ENCODE measurements at regions not wholly inside any gene's neighbourhood (a gene's known extent, or its start where the extent isn't known, plus 50 kb on each side); places are given as distances from the start of the nearest gene placed in this dataset.
"Not testable (repeated sequence)": the region's sequence is repeated elsewhere in the genome, so short reads cannot be mapped to it uniquely, and the experiment has no call there.

- not testable (repeated sequence) for H3K27me3 ChIP-seq (ENCODE audit: insufficient read depth, low read length); H3K4me3 ChIP-seq (ENCODE audit: low read depth, low read length); H3K36me3 ChIP-seq (ENCODE audit: insufficient read depth, low read length); H2AFZ ChIP-seq (ENCODE audit: low read length, unreplicated experiment); H3K27ac ChIP-seq (ENCODE audit: low read depth, low read length); H3K4me1 ChIP-seq (ENCODE audit: control insufficient read depth, insufficient read depth, low read length, unreplicated experiment); H3K79me2 ChIP-seq (ENCODE audit: control insufficient read depth, insufficient read depth, low read length, unreplicated experiment)
Observed at GRCh38 chr5:102635399-102635798, 119.7 kb upstream of the PAM start.

GRCh38 chr5:102638316-102638715 is 116.8 kb upstream of the PAM start:
- Histone ChIP-seq H3K4me1 (ENCODE audit: control insufficient read depth, insufficient read depth, low read length, unreplicated experiment) (peaks cover 6% of the 10 kb centered on the region), H3K79me2 (ENCODE audit: control insufficient read depth, insufficient read depth, low read length, unreplicated experiment) (no peaks in the 10 kb centered on the region), H3K36me3 (ENCODE audit: insufficient read depth, low read length) (no peaks in the 10 kb centered on the region), H3K4me3 (ENCODE audit: low read depth, low read length) (no peak overlapping the region), H3K27me3 (ENCODE audit: insufficient read depth, low read length) (no peaks in the 10 kb centered on the region), H2AFZ (ENCODE audit: low read length, unreplicated experiment) (no peak overlapping the region), H3K27ac (ENCODE audit: low read depth, low read length) (no peak overlapping the region)

GRCh38 chr5:102638912-102639652 is 116.0 kb upstream of the PAM start:
- Histone ChIP-seq H3K4me3 (ENCODE audit: low read depth, low read length) (no peak overlapping the region), H3K27me3 (ENCODE audit: insufficient read depth, low read length) (no peaks in the 10 kb centered on the region), H2AFZ (ENCODE audit: low read length, unreplicated experiment) (no peak overlapping the region), H3K36me3 (ENCODE audit: insufficient read depth, low read length) (no peaks in the 10 kb centered on the region), H3K27ac (ENCODE audit: low read depth, low read length) (no peak overlapping the region), H3K79me2 (ENCODE audit: control insufficient read depth, insufficient read depth, low read length, unreplicated experiment) (no peaks in the 10 kb centered on the region), H3K4me1 (ENCODE audit: control insufficient read depth, insufficient read depth, low read length, unreplicated experiment) (peaks cover 6% of the 10 kb centered on the region)

GRCh38 chr5:102649731-102650130 is 105.4 kb upstream of the PAM start:
- Histone ChIP-seq H2AFZ (ENCODE audit: low read length, unreplicated experiment) (no peak overlapping the region), H3K27me3 (ENCODE audit: insufficient read depth, low read length) (no peaks in the 10 kb centered on the region), H3K36me3 (ENCODE audit: insufficient read depth, low read length) (no peaks in the 10 kb centered on the region), H3K79me2 (ENCODE audit: control insufficient read depth, insufficient read depth, low read length, unreplicated experiment) (no peaks in the 10 kb centered on the region), H3K27ac (ENCODE audit: low read depth, low read length) (no peak overlapping the region), H3K4me3 (ENCODE audit: low read depth, low read length) (no peak overlapping the region), H3K4me1 (ENCODE audit: control insufficient read depth, insufficient read depth, low read length, unreplicated experiment) (peaks cover 4% of the 10 kb centered on the region)

GRCh38 chr5:102651466-102651865 is 103.6 kb upstream of the PAM start:
- Histone ChIP-seq H3K4me1 (ENCODE audit: control insufficient read depth, insufficient read depth, low read length, unreplicated experiment) (peaks cover 4% of the 10 kb centered on the region), H3K4me3 (ENCODE audit: low read depth, low read length) (no peak overlapping the region), H2AFZ (ENCODE audit: low read length, unreplicated experiment) (no peak overlapping the region), H3K36me3 (ENCODE audit: insufficient read depth, low read length) (no peaks in the 10 kb centered on the region), H3K27me3 (ENCODE audit: insufficient read depth, low read length) (no peaks in the 10 kb centered on the region), H3K27ac (ENCODE audit: low read depth, low read length) (no peak overlapping the region), H3K79me2 (ENCODE audit: control insufficient read depth, insufficient read depth, low read length, unreplicated experiment) (no peaks in the 10 kb centered on the region)

- Histone ChIP-seq H3K4me1 (ENCODE audit: control insufficient read depth, insufficient read depth, low read length, unreplicated experiment) (peaks cover 4% of the 10 kb centered on the region), H3K79me2 (ENCODE audit: control insufficient read depth, insufficient read depth, low read length, unreplicated experiment) (no peaks in the 10 kb centered on the region), H2AFZ (ENCODE audit: low read length, unreplicated experiment) (no peak overlapping the region), H3K4me3 (ENCODE audit: low read depth, low read length) (no peak overlapping the region), H3K27ac (ENCODE audit: low read depth, low read length) (no peak overlapping the region), H3K36me3 (ENCODE audit: insufficient read depth, low read length) (no peaks in the 10 kb centered on the region), H3K27me3 (ENCODE audit: insufficient read depth, low read length) (no peaks in the 10 kb centered on the region)
Observed at GRCh38 chr5:102654559-102655349, 100.4 kb upstream of the PAM start.

GRCh38 chr5:102659151-102659550 is 96.0 kb upstream of the PAM start:
- Histone ChIP-seq H3K79me2 (ENCODE audit: control insufficient read depth, insufficient read depth, low read length, unreplicated experiment) (no peaks in the 10 kb centered on the region), H3K4me1 (ENCODE audit: control insufficient read depth, insufficient read depth, low read length, unreplicated experiment) (peaks cover 2% of the 10 kb centered on the region), H3K36me3 (ENCODE audit: insufficient read depth, low read length) (no peaks in the 10 kb centered on the region), H3K27me3 (ENCODE audit: insufficient read depth, low read length) (no peaks in the 10 kb centered on the region), H2AFZ (ENCODE audit: low read length, unreplicated experiment) (no peak overlapping the region), H3K4me3 (ENCODE audit: low read depth, low read length) (no peak overlapping the region), H3K27ac (ENCODE audit: low read depth, low read length) (no peak overlapping the region)

GRCh38 chr5:102660111-102660510 is 95.0 kb upstream of the PAM start:
- Histone ChIP-seq H3K27me3 (ENCODE audit: insufficient read depth, low read length) (no peaks in the 10 kb centered on the region), H3K36me3 (ENCODE audit: insufficient read depth, low read length) (no peaks in the 10 kb centered on the region), H3K79me2 (ENCODE audit: control insufficient read depth, insufficient read depth, low read length, unreplicated experiment) (no peaks in the 10 kb centered on the region), H3K27ac (ENCODE audit: low read depth, low read length) (no peak overlapping the region), H3K4me1 (ENCODE audit: control insufficient read depth, insufficient read depth, low read length, unreplicated experiment) (peaks cover 12% of the 10 kb centered on the region), H2AFZ (ENCODE audit: low read length, unreplicated experiment) (no peak overlapping the region), H3K4me3 (ENCODE audit: low read depth, low read length) (no peak overlapping the region)

GRCh38 chr5:102663749-102664530 is 91.2 kb upstream of the PAM start:
- Histone ChIP-seq H3K4me3 (ENCODE audit: low read depth, low read length) (peak overlapping the region; percentile 59), H2AFZ (ENCODE audit: low read length, unreplicated experiment) (peak overlapping the region; percentile 52), H3K36me3 (ENCODE audit: insufficient read depth, low read length) (no peaks in the 10 kb centered on the region), H3K79me2 (ENCODE audit: control insufficient read depth, insufficient read depth, low read length, unreplicated experiment) (no peaks in the 10 kb centered on the region), H3K27me3 (ENCODE audit: insufficient read depth, low read length) (no peaks in the 10 kb centered on the region), H3K27ac (ENCODE audit: low read depth, low read length) (no peak overlapping the region), H3K4me1 (ENCODE audit: control insufficient read depth, insufficient read depth, low read length, unreplicated experiment) (peaks cover 14% of the 10 kb centered on the region)

- Histone ChIP-seq H3K4me3 (ENCODE audit: low read depth, low read length) (peak overlapping the region; percentile 59), H2AFZ (ENCODE audit: low read length, unreplicated experiment) (peak overlapping the region; percentile 52), H3K36me3 (ENCODE audit: insufficient read depth, low read length) (no peaks in the 10 kb centered on the region), H3K4me1 (ENCODE audit: control insufficient read depth, insufficient read depth, low read length, unreplicated experiment) (peaks cover 14% of the 10 kb centered on the region), H3K79me2 (ENCODE audit: control insufficient read depth, insufficient read depth, low read length, unreplicated experiment) (no peaks in the 10 kb centered on the region), H3K27me3 (ENCODE audit: insufficient read depth, low read length) (no peaks in the 10 kb centered on the region), H3K27ac (ENCODE audit: low read depth, low read length) (no peak overlapping the region)
Observed at GRCh38 chr5:102664616-102665335, 90.3 kb upstream of the PAM start.
